ENCODE measurements at regions not wholly inside any gene's neighbourhood (a gene's known extent, or its start where the extent isn't known, plus 50 kb on each side); places are given as distances from the start of the nearest gene placed in this dataset.

DNA sequence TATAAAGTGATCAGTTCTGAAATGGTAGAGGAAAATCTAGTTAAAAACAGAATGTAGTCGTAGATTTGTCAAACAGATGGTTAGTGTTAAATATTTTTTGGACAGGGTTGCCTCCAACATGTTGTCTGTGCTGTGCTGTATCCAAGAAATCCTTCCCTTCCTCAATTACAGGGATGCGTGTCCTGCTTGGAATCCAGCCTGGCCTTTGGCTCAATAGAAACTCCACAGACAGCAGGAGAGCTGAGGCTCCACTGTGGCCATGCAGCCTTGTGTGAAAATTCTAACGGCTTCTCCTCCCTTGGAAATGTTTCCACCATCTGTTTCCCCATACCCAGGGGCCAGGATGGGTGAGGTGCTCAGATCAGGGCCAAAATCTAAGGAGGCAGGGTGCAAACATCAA is 67.7 kb upstream of the USP29 start:
- intact Hi-C loops (cut with DNase I): no loop called here
- no peaks in the 10 kb centered on the region for H3K9me3 ChIP-seq

DNA sequence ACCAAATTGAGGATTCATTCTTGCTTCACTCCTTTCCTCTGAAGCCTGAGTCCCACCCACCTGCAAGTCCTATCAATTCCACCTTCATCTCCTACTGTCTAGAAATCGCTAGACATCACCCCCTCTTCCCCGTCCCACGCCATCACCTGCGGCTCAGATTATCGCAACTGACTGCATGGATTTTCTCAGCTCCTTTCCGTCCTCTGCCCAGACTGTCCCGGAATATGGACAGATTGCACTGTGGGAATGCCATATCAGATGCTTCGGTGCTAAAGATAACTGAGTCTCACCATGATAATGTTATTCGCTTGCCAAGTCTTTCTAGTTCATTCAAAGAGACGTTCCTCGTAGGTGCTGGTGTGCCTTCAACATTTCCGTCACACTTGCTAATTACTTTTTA is 66.4 kb upstream of the USP29 start:
- intact Hi-C loops (cut with DNase I): no loop called here
- no peaks in the 10 kb centered on the region for H3K9me3 ChIP-seq
- H3K4me3 ChIP-seq (replicated peaks in 1 of 3): no peak overlapping the region
- no peak for DNase-seq
- 88 to 91% methylated on average over 12 of the region's 12 CpGs for WGBS, 2 donors
- no peaks in the 10 kb centered on the region for H3K36me3 ChIP-seq
- no peaks in the 10 kb centered on the region for H3K4me1 ChIP-seq
- TF ChIP-seq, protein P1, sequence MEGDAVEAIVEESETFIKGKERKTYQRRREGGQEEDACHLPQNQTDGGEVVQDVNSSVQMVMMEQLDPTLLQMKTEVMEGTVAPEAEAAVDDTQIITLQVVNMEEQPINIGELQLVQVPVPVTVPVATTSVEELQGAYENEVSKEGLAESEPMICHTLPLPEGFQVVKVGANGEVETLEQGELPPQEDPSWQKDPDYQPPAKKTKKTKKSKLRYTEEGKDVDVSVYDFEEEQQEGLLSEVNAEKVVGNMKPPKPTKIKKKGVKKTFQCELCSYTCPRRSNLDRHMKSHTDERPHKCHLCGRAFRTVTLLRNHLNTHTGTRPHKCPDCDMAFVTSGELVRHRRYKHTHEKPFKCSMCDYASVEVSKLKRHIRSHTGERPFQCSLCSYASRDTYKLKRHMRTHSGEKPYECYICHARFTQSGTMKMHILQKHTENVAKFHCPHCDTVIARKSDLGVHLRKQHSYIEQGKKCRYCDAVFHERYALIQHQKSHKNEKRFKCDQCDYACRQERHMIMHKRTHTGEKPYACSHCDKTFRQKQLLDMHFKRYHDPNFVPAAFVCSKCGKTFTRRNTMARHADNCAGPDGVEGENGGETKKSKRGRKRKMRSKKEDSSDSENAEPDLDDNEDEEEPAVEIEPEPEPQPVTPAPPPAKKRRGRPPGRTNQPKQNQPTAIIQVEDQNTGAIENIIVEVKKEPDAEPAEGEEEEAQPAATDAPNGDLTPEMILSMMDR (IDR thresholded peaks at IDR 0.05): no peak
- TF ChIP-seq POLR2A (IDR thresholded peaks at IDR 0.05): no peak
- H3K27me3 ChIP-seq: no peaks in the 10 kb centered on the region
- H3K27ac ChIP-seq: no peak overlapping the region

More for the DNA sequence above, 67.7 kb upstream of the USP29 start:
- no peak for TF ChIP-seq POLR2A (IDR thresholded peaks at IDR 0.05)
- TF ChIP-seq, protein P1 (IDR thresholded peaks at IDR 0.05): no peak
- Histone ChIP-seq H3K27ac (no peak overlapping the region), H3K36me3 (no peaks in the 10 kb centered on the region), H3K4me3 (replicated peaks in 1 of 3) (no peak overlapping the region), H3K4me1 (no peaks in the 10 kb centered on the region), H3K27me3 (no peaks in the 10 kb centered on the region)
- WGBS, 2 donors: 55 to 62% methylated on average over 3 of the region's 3 CpGs
- no peak for DNase-seq

DNA sequence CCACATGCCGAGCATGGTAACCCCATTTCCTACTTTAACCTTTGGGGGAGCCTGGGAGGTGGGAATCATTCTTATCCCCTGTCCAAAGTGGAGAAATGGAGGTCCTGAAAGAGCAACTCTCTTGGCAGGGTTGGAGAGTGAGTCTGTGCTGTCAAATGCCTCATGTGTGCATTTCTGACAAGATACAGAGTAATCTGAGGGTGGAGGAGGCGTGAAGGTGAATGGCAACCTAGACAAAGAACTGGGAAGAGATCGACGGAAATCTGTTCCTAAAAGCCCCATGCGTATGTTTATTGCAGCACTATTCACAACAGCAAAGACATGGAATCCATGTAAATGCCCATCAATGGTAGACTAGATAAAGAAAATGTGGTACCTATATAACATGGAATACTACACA is 63.8 kb upstream of the USP29 start:
- no peak for TF ChIP-seq POLR2A (IDR thresholded peaks at IDR 0.05)
- TF ChIP-seq, protein P1 (IDR thresholded peaks at IDR 0.05): no peak
- Histone ChIP-seq H3K27me3 (no peaks in the 10 kb centered on the region), H3K4me3 (replicated peaks in 1 of 3) (no peak overlapping the region), H3K36me3 (no peaks in the 10 kb centered on the region), H3K27ac (no peak overlapping the region), H3K4me1 (no peaks in the 10 kb centered on the region), H3K9me3 (no peaks in the 10 kb centered on the region)
- WGBS, 2 donors: 95 to 96% methylated on average over 5 of the region's 5 CpGs
- intact Hi-C loops (cut with DNase I): no loop called here
- no peak for DNase-seq

DNA sequence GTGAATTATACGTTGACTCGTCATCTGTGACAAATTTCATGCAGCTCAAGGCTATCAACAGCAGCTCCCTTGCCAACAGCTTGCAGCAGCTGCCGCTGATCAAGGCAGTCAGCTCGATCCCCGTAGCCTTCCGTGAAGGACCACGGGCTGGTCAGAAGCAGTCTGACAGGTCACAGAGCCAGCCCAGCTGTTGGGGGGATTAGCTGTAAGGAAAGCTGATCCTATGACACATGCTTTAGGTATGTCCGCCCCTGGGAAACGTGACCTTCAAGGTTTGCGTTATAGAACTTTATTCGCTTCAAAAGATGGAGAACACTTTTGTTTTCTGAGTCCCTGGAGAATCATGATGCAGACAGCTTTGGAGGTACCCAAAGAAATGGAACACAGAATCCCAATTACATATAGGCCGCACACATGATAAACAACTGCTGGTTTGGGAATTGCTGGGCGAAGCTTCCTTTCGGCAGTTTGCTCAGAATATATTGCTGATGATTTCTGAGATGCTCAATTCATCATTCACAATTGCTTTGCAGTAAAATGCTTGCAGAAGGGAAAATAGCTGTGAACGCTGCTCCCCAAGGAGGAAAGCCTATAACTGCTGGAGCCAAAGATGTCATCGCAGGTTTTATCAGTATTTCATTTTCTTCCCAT is 62.6 kb upstream of the USP29 start:
- DNase-seq: no peak
- Histone ChIP-seq H3K27me3 (no peaks in the 10 kb centered on the region), H3K27ac (no peak overlapping the region), H3K9me3 (no peaks in the 10 kb centered on the region), H3K4me1 (no peaks in the 10 kb centered on the region), H3K4me3 (replicated peaks in 1 of 3) (no peak overlapping the region), H3K36me3 (no peaks in the 10 kb centered on the region)
- TF ChIP-seq, protein P1 (IDR thresholded peaks at IDR 0.05): no peak
- TF ChIP-seq POLR2A (IDR thresholded peaks at IDR 0.05): no peak
- intact Hi-C loops (cut with DNase I): no loop called here
- 42 to 46% methylated on average over 16 of the region's 16 CpGs for WGBS, 2 donors

DNA sequence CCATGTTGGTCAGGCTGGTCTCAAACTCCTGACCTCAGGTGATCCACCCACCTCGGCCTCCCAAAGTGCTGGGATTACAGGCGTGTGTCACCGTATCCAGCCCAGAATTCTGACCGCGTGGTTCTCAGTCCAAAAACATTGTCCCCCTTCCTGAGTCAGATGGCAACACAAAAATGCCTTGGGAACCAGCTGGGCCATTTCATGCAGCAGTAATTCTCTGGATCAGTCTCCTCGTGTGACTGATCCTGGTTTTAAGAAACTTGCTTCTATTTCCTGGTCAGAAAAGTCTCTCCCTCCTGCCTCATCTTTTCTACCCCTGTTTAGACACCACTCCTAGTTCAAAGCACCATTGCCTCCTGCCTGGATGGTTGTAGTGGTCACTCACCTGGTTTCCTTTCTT is 60.9 kb upstream of the USP29 start:
- no peaks in the 10 kb centered on the region for H3K27me3 ChIP-seq
- H3K9me3 ChIP-seq: no peaks in the 10 kb centered on the region
- TF ChIP-seq, protein P1 (IDR thresholded peaks at IDR 0.05): no peak
- TF ChIP-seq POLR2A (IDR thresholded peaks at IDR 0.05): no peak
- H3K27ac ChIP-seq: no peak overlapping the region
- WGBS, 2 donors: 79% methylated on average over 6 of the region's 6 CpGs
- H3K4me1 ChIP-seq: no peaks in the 10 kb centered on the region
- intact Hi-C loops (cut with DNase I): no loop called here
- H3K4me3 ChIP-seq (replicated peaks in 1 of 3): no peak overlapping the region
- H3K36me3 ChIP-seq: no peaks in the 10 kb centered on the region
- DNase-seq: no peak

Measured in thyroid gland (tissue), 4 donors.